Heart right ventricle (tissue), 16 donors: ENCODE measurements at regions not wholly inside any gene's neighbourhood (a gene's known extent, or its start where the extent isn't known, plus 50 kb on each side); places are given as distances from the start of the nearest gene placed in this dataset.
A peak's percentile ranks its signal among the peaks of the same experiment; 100 is the strongest.

ENCODE experiments used
- ATAC-seq, 8 donors: fragments of 200-7000 bp; cut with Tn5 transposase; one replicate each; pipeline ENCODE4 v1.9.1; 2020; ENCODE audit warnings: mild to moderate bottlenecking in 8 of 8, moderate library complexity in 8 of 8, moderate number of reproducible peaks in 1 of 8
- DNase-seq, 2 donors: peaks; one replicate each; pipeline ENCODE4 v3.0.0-alpha.2; 2020
- H3K27ac ChIP-seq, 10 donors: fragments of 200-600 bp; sonication (generic) in 2 of 10; one replicate each; pipeline versions ENCODE4 v1.5.0 to v1.8.0; 2020 to 2022; ENCODE audit warnings: mild to moderate bottlenecking in 3 of 10
- H3K27me3 ChIP-seq, 7 donors: fragments of 200-600 bp; one replicate each; pipeline ENCODE4 v1.8.0; 2021 to 2022; ENCODE audit warnings: mild to moderate bottlenecking in 2 of 7
- H3K36me3 ChIP-seq, 9 donors: fragments of 200-600 bp; sonication (generic) in 1 of 9; one replicate each; pipeline versions ENCODE4 v1.5.0 to v1.8.0; 2020 to 2022; ENCODE audit warnings: mild to moderate bottlenecking in 2 of 9
- H3K4me1 ChIP-seq, 9 donors: fragments of 200-600 bp; sonication (generic) in 1 of 9; one replicate each; pipeline versions ENCODE4 v1.5.0 to v1.8.0; 2020 to 2022; ENCODE audit warnings: mild to moderate bottlenecking in 4 of 9
- H3K4me3 ChIP-seq, 10 donors: fragments of 200-600 bp; sonication (generic) in 2 of 10; one replicate each; pipeline versions ENCODE4 v1.5.0 to v1.8.0; 2020 to 2022; ENCODE audit warnings: mild to moderate bottlenecking in 7 of 10, moderate library complexity in 2 of 10
- H3K9me3 ChIP-seq, 11 donors: fragments of 200-600 bp in 10 of 11; sonication (generic) in 2 of 11; one replicate each; pipeline versions ENCODE4 v1.5.0 to v1.8.0; 2013 to 2022; ENCODE audit warnings: mild to moderate bottlenecking in 2 of 11, control low read depth in 1 of 11, moderate library complexity in 1 of 11
- WGBS, 2 donors: extraction: QIAGEN DNeasy Blood & Tissue Kit; methylation state at CpG; one replicate each; pipeline ENCODE4 v1.1.7; 2013; ENCODE audit warnings: inconsistent platforms in 1 of 2; 5-methylcytosine and 5-hydroxymethylcytosine counted together
- intact Hi-C, 10 donors: fragments of 100-400 bp; cut with DNase I; formaldehyde crosslinking; loops; one replicate each; pipeline versions ENCODE4 v1.11.1 to v1.14.2; 2022
- TF ChIP-seq, protein P1 (sequence below), 9 donors: fragments of 200-600 bp; sonication (generic) in 2 of 9; IDR thresholded peaks; one replicate each; pipeline versions ENCODE4 v1.5.0 to v1.8.0; 2021 to 2022; ENCODE audit warnings: antibody characterized with exemption in 9 of 9, mild to moderate bottlenecking in 5 of 9, moderate library complexity in 1 of 9
- donor health status: Arrhythmogenic right ventricular cardiomyopathy.
- donor health status: ischemic (EF 13 %, LVEDD 7.1; RV severe dilation, severe dysfunction).
- donor health status: healthy with polysubstance abuse.
- donor health status: DM: no; HTN: yes; CAD: no.
- donor health status: DM: no; HTN: no; CAD: no.
- donor health status: ischemic (EF 25% LVEDD 6.9; RV normal size, moderate dysfunction).
- donor health status: ischemic (EF 25% LVEDD 5.7; RV mildly dilated, moderate dysfunction).
- donor health status: healthy.
- donor health status: DM: yes; HTN: yes; CAD: no.
- donor health status: Ischemic cardiomyopathy.
- donor health status: ischemic (EF 35%, LVEDD 5.7; RV mildly dilated, moderate dysfunction).
- donor health status: nonischemic (EF 11% LVEDD 7.7; RV severe dilation, severe dysfunction).
- donor health status: DM: yes; HTN: yes; CAD: no.
- donor health status: PGD.
- donor health status: ischemic (EF 29% LVEDD 5.4; RV normal size, mild dysfunction).
- donor health status: nonischemic (EF 23%, LVEDD 6.1; RV moderate dilation, normal function).

DNA sequence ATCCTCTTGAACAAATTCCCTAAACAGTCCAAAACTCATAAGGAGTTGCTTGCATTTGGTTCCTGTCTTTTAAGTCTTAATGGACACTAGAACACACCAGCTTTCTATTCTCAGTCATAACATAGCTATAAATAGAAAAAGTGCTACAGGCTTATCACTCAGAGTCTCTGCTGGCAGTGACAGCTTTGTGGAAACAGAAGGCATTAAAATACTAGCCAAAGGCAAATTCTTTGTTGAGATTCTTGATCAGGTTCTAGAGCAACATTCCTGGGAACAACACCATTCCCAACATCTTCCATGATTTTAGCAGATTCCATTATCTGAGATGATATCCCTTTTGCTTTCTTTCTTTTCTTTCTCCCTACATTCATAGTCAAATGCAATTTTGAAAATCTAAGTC, 207.7 kb upstream of the PLEKHG7 start:
- ATAC-seq, result peak in 5 of 8 donors; percentile 55 to 86 (median 72)
- H3K36me3 ChIP-seq, result no peaks in the 10 kb centered on the region
- peaks cover 0 to 7% (median 0%) of the 10 kb centered on the region in 11 donors for H3K9me3 ChIP-seq
- peak overlapping the region in 4 of 10 donors; percentile 0 to 54 (median 36) for H3K27ac ChIP-seq
- H3K4me3 ChIP-seq, result no peak overlapping the region
- no peak for DNase-seq
- TF ChIP-seq, protein P1, sequence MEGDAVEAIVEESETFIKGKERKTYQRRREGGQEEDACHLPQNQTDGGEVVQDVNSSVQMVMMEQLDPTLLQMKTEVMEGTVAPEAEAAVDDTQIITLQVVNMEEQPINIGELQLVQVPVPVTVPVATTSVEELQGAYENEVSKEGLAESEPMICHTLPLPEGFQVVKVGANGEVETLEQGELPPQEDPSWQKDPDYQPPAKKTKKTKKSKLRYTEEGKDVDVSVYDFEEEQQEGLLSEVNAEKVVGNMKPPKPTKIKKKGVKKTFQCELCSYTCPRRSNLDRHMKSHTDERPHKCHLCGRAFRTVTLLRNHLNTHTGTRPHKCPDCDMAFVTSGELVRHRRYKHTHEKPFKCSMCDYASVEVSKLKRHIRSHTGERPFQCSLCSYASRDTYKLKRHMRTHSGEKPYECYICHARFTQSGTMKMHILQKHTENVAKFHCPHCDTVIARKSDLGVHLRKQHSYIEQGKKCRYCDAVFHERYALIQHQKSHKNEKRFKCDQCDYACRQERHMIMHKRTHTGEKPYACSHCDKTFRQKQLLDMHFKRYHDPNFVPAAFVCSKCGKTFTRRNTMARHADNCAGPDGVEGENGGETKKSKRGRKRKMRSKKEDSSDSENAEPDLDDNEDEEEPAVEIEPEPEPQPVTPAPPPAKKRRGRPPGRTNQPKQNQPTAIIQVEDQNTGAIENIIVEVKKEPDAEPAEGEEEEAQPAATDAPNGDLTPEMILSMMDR (IDR thresholded peaks at IDR 0.05), result no peak
- H3K4me1 ChIP-seq, result peaks cover 0 to 31% (median 0%) of the 10 kb centered on the region in 9 donors
- H3K27me3 ChIP-seq, result no peaks in the 10 kb centered on the region
- intact Hi-C loops, result loop anchor here in 1 of 10 donors (5.0 kb wide), 1 partner anchor 348 kb away; the partner anchor contains the start of gene BTG1

DNA sequence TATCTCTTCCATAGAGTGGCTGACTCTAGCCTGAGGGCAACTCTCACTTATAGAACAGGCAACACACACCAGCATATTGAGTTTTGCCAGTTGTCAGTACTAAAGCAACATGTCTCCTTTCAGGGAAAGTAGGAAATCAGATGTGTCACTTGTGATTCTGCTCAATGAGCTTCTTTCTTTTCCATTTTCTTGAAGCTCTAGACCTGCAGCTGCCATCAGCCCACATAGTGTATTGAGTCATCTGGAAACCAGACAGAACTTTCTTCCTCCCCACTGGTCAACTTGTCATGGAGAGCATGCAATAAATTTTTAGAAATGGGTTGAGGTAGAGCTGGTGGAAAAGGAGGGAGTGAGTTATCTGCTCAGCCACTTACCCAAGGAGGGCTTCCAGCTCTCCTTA, 209.0 kb upstream of the PLEKHG7 start:
- Histone ChIP-seq H3K4me3 (no peak overlapping the region), H3K27me3 (no peaks in the 10 kb centered on the region), H3K27ac (no peak overlapping the region), H3K36me3 (no peaks in the 10 kb centered on the region), H3K4me1 (peaks cover 0 to 27% (median 0%) of the 10 kb centered on the region in 9 donors), H3K9me3 (peaks cover 0 to 7% (median 0%) of the 10 kb centered on the region in 11 donors)
- intact Hi-C loops, result no loop called here
- ATAC-seq (no peak), DNase-seq (no peak)
- TF ChIP-seq, protein P1 (IDR thresholded peaks at IDR 0.05), result no peak

DNA sequence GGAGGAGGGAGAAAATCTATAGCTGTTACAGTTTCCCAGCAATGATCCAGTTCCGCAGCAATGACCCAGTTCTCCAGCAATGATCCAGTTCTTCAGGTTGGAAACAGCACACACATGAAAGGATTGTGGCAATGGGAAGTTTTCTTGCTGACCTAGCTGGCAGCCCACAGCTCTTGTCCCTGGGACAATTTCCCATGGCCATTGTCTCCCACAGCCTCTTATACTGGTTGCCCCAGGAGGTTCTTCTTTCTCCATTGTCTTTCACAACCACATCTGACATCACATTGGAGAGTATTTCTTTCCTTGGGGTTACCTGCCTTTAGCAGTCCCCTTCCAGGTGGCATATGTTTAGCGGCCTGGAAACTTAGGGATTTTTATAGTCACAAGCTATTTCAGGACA, 209.8 kb upstream of the PLEKHG7 start:
- H3K27me3 ChIP-seq, result no peaks in the 10 kb centered on the region
- no peak for ATAC-seq
- DNase-seq, result no peak
- no peak overlapping the region for H3K27ac ChIP-seq
- WGBS, 2 donors, result 98 to 99% methylated on average over 2 of the region's 2 CpGs
- H3K9me3 ChIP-seq, result peaks cover 0 to 7% (median 0%) of the 10 kb centered on the region in 11 donors
- H3K4me1 ChIP-seq, result peaks cover 0 to 19% (median 0%) of the 10 kb centered on the region in 9 donors
- H3K4me3 ChIP-seq, result no peak overlapping the region
- intact Hi-C loops, result no loop called here
- TF ChIP-seq, protein P1 (IDR thresholded peaks at IDR 0.05), result no peak
- H3K36me3 ChIP-seq, result no peaks in the 10 kb centered on the region

DNA sequence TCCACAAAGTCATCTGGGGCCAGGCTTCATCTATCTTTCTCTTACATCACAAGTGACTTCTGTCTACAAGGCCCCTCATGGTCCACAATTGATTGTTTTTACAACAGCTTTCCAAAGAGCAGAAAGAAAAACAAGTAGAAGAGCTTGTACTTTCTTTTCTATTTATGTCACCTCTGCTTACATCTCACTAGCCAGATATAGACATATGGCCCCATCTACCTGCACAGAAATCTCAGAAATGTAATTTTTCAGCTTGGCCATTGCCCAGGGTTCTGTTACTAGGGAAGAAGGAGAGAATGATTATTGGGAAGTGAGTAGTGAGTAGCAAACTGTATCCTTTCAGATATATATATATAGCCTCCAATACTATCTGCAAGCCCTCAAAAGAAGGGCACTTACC, 210.5 kb upstream of the PLEKHG7 start:
- Histone ChIP-seq H3K27ac (no peak overlapping the region), H3K4me1 (peaks cover 0 to 15% (median 0%) of the 10 kb centered on the region in 9 donors), H3K4me3 (no peak overlapping the region), H3K27me3 (no peaks in the 10 kb centered on the region), H3K9me3 (peaks cover 0 to 7% (median 0%) of the 10 kb centered on the region in 11 donors), H3K36me3 (no peaks in the 10 kb centered on the region)
- DNase-seq, result no peak
- TF ChIP-seq, protein P1 (IDR thresholded peaks at IDR 0.05), result no peak
- intact Hi-C loops, result no loop called here
- ATAC-seq, result no peak
